HEK293T (cell line): ENCODE measurements at regions not wholly inside any gene's neighbourhood (a gene's known extent, or its start where the extent isn't known, plus 50 kb on each side); places are given as distances from the start of the nearest gene placed in this dataset.

Experiments used
- FOXA1 ChIP-seq: fragments of 450-650 bp; IDR thresholded peaks from 2 replicates; pipeline ENCODE4 v1.6.1; 2016; ENCODE audit warnings: mild to moderate bottlenecking
- HDGF ChIP-seq: fragments of 450-650 bp; IDR thresholded peaks from 2 replicates; pipeline ENCODE4 v1.6.1; 2017; ENCODE audit warnings: antibody characterized with exemption, borderline replicate concordance
- NFRKB ChIP-seq: fragments of 450-650 bp; IDR thresholded peaks from 2 replicates; pipeline ENCODE4 v1.6.1; 2016; ENCODE audit warnings: mild to moderate bottlenecking, moderate library complexity

DNA sequence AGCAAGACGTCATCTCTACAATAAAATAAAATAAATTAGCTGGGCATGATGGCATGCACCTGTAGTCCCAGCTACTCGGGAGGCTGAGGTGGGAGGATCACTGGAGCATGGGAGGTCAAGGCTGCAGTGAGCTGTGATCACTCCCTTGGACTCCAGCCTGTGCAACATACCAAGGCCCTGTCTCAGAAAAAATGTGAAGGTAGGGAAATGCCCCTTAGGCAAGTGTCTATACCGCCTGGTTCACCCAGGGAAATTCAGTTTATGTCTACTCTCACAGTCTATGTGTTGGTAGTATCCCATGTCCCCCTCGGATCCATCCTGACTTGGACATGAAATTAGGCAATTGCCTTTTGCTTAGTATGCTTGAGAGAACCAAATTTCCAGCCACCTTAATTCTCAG is 88.4 kb upstream of the TMEM132C start:
- no peak for TF ChIP-seq HDGF
- TF ChIP-seq FOXA1: no peak
- no peak for TF ChIP-seq NFRKB
